ENCODE measurements at regions not wholly inside any gene's neighbourhood (a gene's known extent, or its start where the extent isn't known, plus 50 kb on each side); places are given as distances from the start of the nearest gene placed in this dataset.

GRCh38 chr16:64408699-64409098 is 713.2 kb downstream of the CDH11 start:
- TF ChIP-seq NFIC (IDR thresholded peaks at IDR 0.05) (no peak), TAF1 (IDR thresholded peaks at IDR 0.05; ENCODE audit: low read depth) (no peak), RAD21 (IDR thresholded peaks at IDR 0.05; ENCODE audit: low read depth) (no peak), CEBPB (IDR thresholded peaks at IDR 0.05) (no peak), TCF12 (IDR thresholded peaks at IDR 0.05; ENCODE audit: low read depth) (no peak), YY1 (IDR thresholded peaks at IDR 0.05; ENCODE audit: low read depth) (no peak), FOXM1 (IDR thresholded peaks at IDR 0.05; ENCODE audit: borderline replicate concordance, low read depth) (no peak), EP300 (IDR thresholded peaks at IDR 0.05; ENCODE audit: borderline replicate concordance) (no peak), USF1 (IDR thresholded peaks at IDR 0.05) (no peak), MAX (IDR thresholded peaks at IDR 0.05) (no peak), ZBTB7A (IDR thresholded peaks at IDR 0.05; ENCODE audit: low read depth) (no peak), REST (IDR thresholded peaks at IDR 0.05; ENCODE audit: low read depth) (no peak), EGR1 (IDR thresholded peaks at IDR 0.05) (no peak), CREB1 (IDR thresholded peaks at IDR 0.05; ENCODE audit: low read depth) (no peak), TEAD4 (IDR thresholded peaks at IDR 0.05) (no peak)

- TF ChIP-seq FOXM1 (IDR thresholded peaks at IDR 0.05; ENCODE audit: borderline replicate concordance, low read depth) = no peak
- TF ChIP-seq YY1 (IDR thresholded peaks at IDR 0.05; ENCODE audit: low read depth) = no peak
- no peak for TF ChIP-seq TCF12 (IDR thresholded peaks at IDR 0.05; ENCODE audit: low read depth)
- no peak for TF ChIP-seq NFIC (IDR thresholded peaks at IDR 0.05)
- no peak for TF ChIP-seq EP300 (IDR thresholded peaks at IDR 0.05; ENCODE audit: borderline replicate concordance)
- TF ChIP-seq ZBTB7A (IDR thresholded peaks at IDR 0.05; ENCODE audit: low read depth) = no peak
- no peak for TF ChIP-seq EGR1 (IDR thresholded peaks at IDR 0.05)
- TF ChIP-seq USF1 (IDR thresholded peaks at IDR 0.05) = no peak
- TF ChIP-seq REST (IDR thresholded peaks at IDR 0.05; ENCODE audit: low read depth) = no peak
- no peak for TF ChIP-seq CEBPB (IDR thresholded peaks at IDR 0.05)
- no peak for TF ChIP-seq RAD21 (IDR thresholded peaks at IDR 0.05; ENCODE audit: low read depth)
- no peak for TF ChIP-seq CREB1 (IDR thresholded peaks at IDR 0.05; ENCODE audit: low read depth)
- no peak for TF ChIP-seq TEAD4 (IDR thresholded peaks at IDR 0.05)
- TF ChIP-seq TAF1 (IDR thresholded peaks at IDR 0.05; ENCODE audit: low read depth) = no peak
- TF ChIP-seq MAX (IDR thresholded peaks at IDR 0.05) = no peak
These were observed 715.1 kb downstream of the CDH11 start for GRCh38 chr16:64406770-64407181.

- TF ChIP-seq USF1 (IDR thresholded peaks at IDR 0.05) = no peak
- no peak for TF ChIP-seq CEBPB (IDR thresholded peaks at IDR 0.05)
- TF ChIP-seq REST (IDR thresholded peaks at IDR 0.05; ENCODE audit: low read depth) = no peak
- no peak for TF ChIP-seq EGR1 (IDR thresholded peaks at IDR 0.05)
- TF ChIP-seq TCF12 (IDR thresholded peaks at IDR 0.05; ENCODE audit: low read depth) = no peak
- no peak for TF ChIP-seq TAF1 (IDR thresholded peaks at IDR 0.05; ENCODE audit: low read depth)
- TF ChIP-seq NFIC (IDR thresholded peaks at IDR 0.05) = no peak
- TF ChIP-seq RAD21 (IDR thresholded peaks at IDR 0.05; ENCODE audit: low read depth) = no peak
These were observed 718.5 kb downstream of the CDH11 start for GRCh38 chr16:64403352-64403751.

DNA sequence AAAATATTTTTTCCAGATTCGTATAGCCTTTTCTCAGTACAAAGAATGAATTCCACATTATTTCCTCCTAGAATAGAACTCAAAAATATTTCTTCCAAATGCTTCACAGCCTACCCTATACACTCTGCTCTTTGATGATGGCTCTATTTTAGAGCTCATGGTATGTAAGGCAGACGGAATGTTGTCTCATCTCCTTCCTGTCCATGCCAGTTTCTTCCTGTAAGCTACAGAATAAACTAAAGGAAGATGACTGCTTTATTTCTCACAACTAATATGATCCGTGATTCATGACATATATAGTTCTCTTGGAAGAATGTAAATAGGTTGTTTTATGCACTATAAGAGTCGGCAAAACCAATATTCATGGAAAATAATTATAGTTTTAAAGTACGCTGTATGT is 723.1 kb downstream of the CDH11 start:
- no peak for TF ChIP-seq TCF12 (IDR thresholded peaks at IDR 0.05; ENCODE audit: low read depth)
- no peak for TF ChIP-seq CEBPB (IDR thresholded peaks at IDR 0.05)
- no peak for TF ChIP-seq TEAD4 (IDR thresholded peaks at IDR 0.05)
- no peak for TF ChIP-seq REST (IDR thresholded peaks at IDR 0.05; ENCODE audit: low read depth)
- no peak for TF ChIP-seq NFIC (IDR thresholded peaks at IDR 0.05)
- TF ChIP-seq EGR1 (IDR thresholded peaks at IDR 0.05) = no peak
- no peak for TF ChIP-seq ZBTB7A (IDR thresholded peaks at IDR 0.05; ENCODE audit: low read depth)
- TF ChIP-seq YY1 (IDR thresholded peaks at IDR 0.05; ENCODE audit: low read depth) = no peak
- no peak for TF ChIP-seq USF1 (IDR thresholded peaks at IDR 0.05)
- no peak for TF ChIP-seq CREB1 (IDR thresholded peaks at IDR 0.05; ENCODE audit: low read depth)
- no peak for TF ChIP-seq FOXM1 (IDR thresholded peaks at IDR 0.05; ENCODE audit: borderline replicate concordance, low read depth)
- TF ChIP-seq EP300 (IDR thresholded peaks at IDR 0.05; ENCODE audit: borderline replicate concordance) = no peak
- no peak for TF ChIP-seq MAX (IDR thresholded peaks at IDR 0.05)
- TF ChIP-seq TAF1 (IDR thresholded peaks at IDR 0.05; ENCODE audit: low read depth) = no peak
- TF ChIP-seq RAD21 (IDR thresholded peaks at IDR 0.05; ENCODE audit: low read depth) = no peak
